Stomach (tissue), 8 donors: ENCODE measurements at regions not wholly inside any gene's neighbourhood (a gene's known extent, or its start where the extent isn't known, plus 50 kb on each side); places are given as distances from the start of the nearest gene placed in this dataset.

Experiments used
- DNase-seq, 2 donors: peaks; one replicate each; pipeline versions ENCODE4 v3.0.0 to v3.0.0-alpha.2; 2013 to 2019
- H3K27ac ChIP-seq, 5 donors: fragments of 200-600 bp in 4 of 5; sonication (generic) in 4 of 5; one replicate each; pipeline ENCODE4 v1.5.1; 2013 to 2019; ENCODE audit warnings: mild to moderate bottlenecking in 1 of 5, moderate library complexity in 1 of 5
- H3K27me3 ChIP-seq, 3 donors: fragments of 200-600 bp; sonication (generic); one replicate each; pipeline ENCODE4 v1.5.1; 2017 to 2019; ENCODE audit warnings: mixed run types in 1 of 3
- H3K36me3 ChIP-seq, 4 donors: fragments of 200-600 bp; sonication (generic); 1 replicate in 3 of 4; 2 replicates in 1 of 4; pipeline ENCODE4 v1.5.1; 2016 to 2019
- H3K4me1 ChIP-seq, 4 donors: fragments of 200-600 bp; sonication (generic); one replicate each; pipeline ENCODE4 v1.5.1; 2016 to 2019
- H3K4me3 ChIP-seq, 4 donors: fragments of 200-600 bp; sonication (generic) in 3 of 4; one replicate each; pipeline ENCODE4 v1.5.1; 2016 to 2019; ENCODE audit warnings: mild to moderate bottlenecking in 1 of 4
- H3K9me3 ChIP-seq, 4 donors: fragments of 200-600 bp; sonication (generic); one replicate each; pipeline ENCODE4 v1.5.1; 2016 to 2019
- CTCF ChIP-seq, 7 experiments: fragments of 450-650 bp in 4 of 7; fragments of 200-600 bp in 3 of 7; sonication (generic) in 3 of 7; IDR thresholded peaks; one replicate each; pipeline ENCODE4 v1.5.1; 2016 to 2019; ENCODE audit warnings: antibody characterized with exemption in 7 of 7, control low read depth in 2 of 7, mild to moderate bottlenecking in 1 of 7
- EP300 ChIP-seq: sonication (generic); formaldehyde crosslinking; IDR thresholded peaks from one replicate; pipeline ENCODE4 v1.6.1; 2017; ENCODE audit warnings: antibody characterized with exemption
- POLR2A ChIP-seq, 4 donors: fragments of 450-650 bp; IDR thresholded peaks; one replicate each; pipeline ENCODE4 v1.6.1; 2016; ENCODE audit warnings: antibody characterized with exemption in 4 of 4, control low read depth in 2 of 4, mild to moderate bottlenecking in 1 of 4, moderate library complexity in 1 of 4
- POLR2AphosphoS5 ChIP-seq, 3 donors: sonication (generic); formaldehyde crosslinking; IDR thresholded peaks; one replicate each; pipeline ENCODE4 v1.6.1; 2016; ENCODE audit warnings: antibody characterized with exemption in 3 of 3
- WGBS, 5 donors: extraction: QIAGEN DNeasy Blood & Tissue Kit in 3 of 5; methylation state at CpG; one replicate each; pipeline versions ENCODE4 v1.1.5 to v1.1.7; 2013 to 2018; 5-methylcytosine and 5-hydroxymethylcytosine counted together
- intact Hi-C: fragments of 100-400 bp; cut with DNase I; formaldehyde crosslinking; loops from one replicate; pipeline ENCODE4 v1.15.1; 2023; ENCODE audit warnings: low total_unique reads
- donor health status: healthy with polysubstance abuse.
- donor health status: Bipolar disorder and iron deficiency.
- donor health status: healthy.

- intact Hi-C loops: no loop called here
- Histone ChIP-seq H3K4me3 (no peak overlapping the region), H3K27me3 (no peaks in the 10 kb centered on the region), H3K9me3 (no peaks in the 10 kb centered on the region), H3K36me3 (no peaks in the 10 kb centered on the region), H3K27ac (no peak overlapping the region), H3K4me1 (peaks cover 6 to 18% (median 11%) of the 10 kb centered on the region in 4 donors)
- WGBS, 5 donors: 54 to 64% (median 56%) methylated on average over 6 of the region's 6 CpGs
- DNase-seq: peak in 1 of 2 donors; percentile 40
- TF ChIP-seq POLR2AphosphoS5 (IDR thresholded peaks at IDR 0.05) (no peak), CTCF (IDR thresholded peaks at IDR 0.05) (no peak), EP300 (no peak), POLR2A (IDR thresholded peaks at IDR 0.05) (no peak)
Observed at GRCh38 chr11:15775015-15775541, 581.3 kb downstream of the SOX6 start.

DNA sequence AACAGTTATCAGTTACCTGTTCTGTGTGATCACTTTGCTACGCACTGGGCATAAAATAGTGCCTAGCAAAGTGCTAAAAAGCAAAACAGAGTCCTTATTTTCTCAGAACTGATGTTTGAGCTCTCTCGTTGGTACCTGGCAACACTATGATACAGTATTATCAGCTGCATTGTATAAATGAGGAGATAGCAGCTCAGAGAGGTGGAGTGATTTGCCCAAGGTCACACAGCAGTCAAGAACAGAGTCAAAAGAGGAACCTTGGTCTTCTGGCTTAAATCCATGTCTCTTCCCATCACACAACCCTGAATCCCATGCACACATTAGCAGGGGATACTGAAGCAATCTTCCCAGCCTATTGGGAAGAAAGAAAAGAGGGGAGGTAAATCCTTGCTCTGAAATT lies 580.5 kb downstream of the SOX6 start:
- DNase-seq: no peak
- intact Hi-C loops: no loop called here
- no peak overlapping the region for H3K27ac ChIP-seq
- no peaks in the 10 kb centered on the region for H3K9me3 ChIP-seq
- no peak overlapping the region for H3K4me3 ChIP-seq
- peaks cover 6 to 18% (median 11%) of the 10 kb centered on the region in 4 donors for H3K4me1 ChIP-seq
- no peaks in the 10 kb centered on the region for H3K27me3 ChIP-seq
- TF ChIP-seq POLR2A (IDR thresholded peaks at IDR 0.05) (no peak), CTCF (IDR thresholded peaks at IDR 0.05) (no peak), POLR2AphosphoS5 (IDR thresholded peaks at IDR 0.05) (no peak), EP300 (no peak)
- 60 to 79% (median 63%) methylated on average over 2 of the region's 2 CpGs for WGBS, 5 donors
- H3K36me3 ChIP-seq: no peaks in the 10 kb centered on the region

GRCh38 chr11:15776366-15776765 lies 580.0 kb downstream of the SOX6 start:
- WGBS, 5 donors: 70 to 94% (median 83%) methylated on average over 1 of the region's 1 CpG
- no peaks in the 10 kb centered on the region for H3K9me3 ChIP-seq
- peaks cover 6 to 18% (median 11%) of the 10 kb centered on the region in 4 donors for H3K4me1 ChIP-seq
- no peaks in the 10 kb centered on the region for H3K27me3 ChIP-seq
- TF ChIP-seq POLR2AphosphoS5 (IDR thresholded peaks at IDR 0.05): no peak
- TF ChIP-seq POLR2A (IDR thresholded peaks at IDR 0.05): no peak
- no peak for TF ChIP-seq EP300
- no peak for TF ChIP-seq CTCF (IDR thresholded peaks at IDR 0.05)
- intact Hi-C loops: no loop called here
- DNase-seq: no peak
- H3K36me3 ChIP-seq: no peaks in the 10 kb centered on the region
- no peak overlapping the region for H3K4me3 ChIP-seq
- no peak overlapping the region for H3K27ac ChIP-seq

DNA sequence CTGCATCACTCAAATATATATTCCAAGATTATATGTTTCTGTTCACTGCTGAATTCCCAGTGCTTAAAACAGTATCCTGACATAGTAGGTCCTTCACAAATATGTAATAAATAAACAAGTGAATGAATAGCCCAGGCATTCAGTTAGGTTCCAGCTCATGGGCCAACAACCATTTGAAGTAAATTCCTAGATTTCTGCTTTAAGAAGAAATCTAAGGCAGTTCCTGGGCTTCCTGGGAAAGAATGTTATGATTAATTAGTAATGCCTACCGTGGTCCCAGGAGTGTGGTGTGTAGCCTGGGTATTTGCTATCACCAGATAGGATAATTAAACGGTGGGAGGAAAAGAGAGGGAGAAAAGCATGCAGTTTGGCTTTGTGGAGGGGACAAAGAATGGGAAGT lies 576.8 kb downstream of the SOX6 start:
- DNase-seq: no peak
- 34 to 45% (median 40%) methylated on average over 2 of the region's 2 CpGs for WGBS, 5 donors

More for the DNA sequence above, 576.8 kb downstream of the SOX6 start:
- Histone ChIP-seq H3K27me3 (no peaks in the 10 kb centered on the region), H3K4me3 (no peak overlapping the region), H3K27ac (no peak overlapping the region), H3K4me1 (peaks cover under 1 to 19% (median 8%) of the 10 kb centered on the region in 4 donors), H3K9me3 (no peaks in the 10 kb centered on the region), H3K36me3 (no peaks in the 10 kb centered on the region)
- TF ChIP-seq POLR2AphosphoS5 (IDR thresholded peaks at IDR 0.05): no peak
- no peak for TF ChIP-seq POLR2A (IDR thresholded peaks at IDR 0.05)
- TF ChIP-seq CTCF (IDR thresholded peaks at IDR 0.05): no peak
- TF ChIP-seq EP300: no peak
- intact Hi-C loops: no loop called here
